ENCODE measurements at regions not wholly inside any gene's neighbourhood (a gene's known extent, or its start where the extent isn't known, plus 50 kb on each side); places are given as distances from the start of the nearest gene placed in this dataset.

DNA sequence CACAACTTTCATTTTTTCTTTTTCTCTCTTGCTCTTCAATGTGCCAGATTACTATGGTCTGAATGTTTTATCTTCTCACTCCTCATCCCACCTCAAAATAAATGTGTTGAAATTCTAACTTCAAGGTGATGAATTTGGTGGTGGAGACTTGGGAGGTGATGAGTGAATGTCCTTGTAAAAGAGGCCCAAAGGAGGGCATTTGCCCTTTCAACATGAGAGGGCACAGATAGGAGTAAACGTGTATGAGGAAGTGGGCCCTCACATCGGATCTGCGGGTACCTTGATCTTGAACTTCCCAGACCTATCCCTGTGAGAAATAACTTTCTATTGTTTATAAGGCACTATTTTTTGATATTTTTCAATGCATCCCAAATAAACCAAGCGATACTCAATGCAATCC, 412.3 kb upstream of the ADGRL2 start:
- no peak for DNase-seq (ENCODE audit: low read depth)
- no peak overlapping the region for H3K4me3 ChIP-seq (ENCODE audit: low read length)
- TF ChIP-seq, protein P1, sequence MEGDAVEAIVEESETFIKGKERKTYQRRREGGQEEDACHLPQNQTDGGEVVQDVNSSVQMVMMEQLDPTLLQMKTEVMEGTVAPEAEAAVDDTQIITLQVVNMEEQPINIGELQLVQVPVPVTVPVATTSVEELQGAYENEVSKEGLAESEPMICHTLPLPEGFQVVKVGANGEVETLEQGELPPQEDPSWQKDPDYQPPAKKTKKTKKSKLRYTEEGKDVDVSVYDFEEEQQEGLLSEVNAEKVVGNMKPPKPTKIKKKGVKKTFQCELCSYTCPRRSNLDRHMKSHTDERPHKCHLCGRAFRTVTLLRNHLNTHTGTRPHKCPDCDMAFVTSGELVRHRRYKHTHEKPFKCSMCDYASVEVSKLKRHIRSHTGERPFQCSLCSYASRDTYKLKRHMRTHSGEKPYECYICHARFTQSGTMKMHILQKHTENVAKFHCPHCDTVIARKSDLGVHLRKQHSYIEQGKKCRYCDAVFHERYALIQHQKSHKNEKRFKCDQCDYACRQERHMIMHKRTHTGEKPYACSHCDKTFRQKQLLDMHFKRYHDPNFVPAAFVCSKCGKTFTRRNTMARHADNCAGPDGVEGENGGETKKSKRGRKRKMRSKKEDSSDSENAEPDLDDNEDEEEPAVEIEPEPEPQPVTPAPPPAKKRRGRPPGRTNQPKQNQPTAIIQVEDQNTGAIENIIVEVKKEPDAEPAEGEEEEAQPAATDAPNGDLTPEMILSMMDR (conservative IDR thresholded peaks at IDR 0.05; ENCODE audit: low read depth, low read length), result no peak

DNA sequence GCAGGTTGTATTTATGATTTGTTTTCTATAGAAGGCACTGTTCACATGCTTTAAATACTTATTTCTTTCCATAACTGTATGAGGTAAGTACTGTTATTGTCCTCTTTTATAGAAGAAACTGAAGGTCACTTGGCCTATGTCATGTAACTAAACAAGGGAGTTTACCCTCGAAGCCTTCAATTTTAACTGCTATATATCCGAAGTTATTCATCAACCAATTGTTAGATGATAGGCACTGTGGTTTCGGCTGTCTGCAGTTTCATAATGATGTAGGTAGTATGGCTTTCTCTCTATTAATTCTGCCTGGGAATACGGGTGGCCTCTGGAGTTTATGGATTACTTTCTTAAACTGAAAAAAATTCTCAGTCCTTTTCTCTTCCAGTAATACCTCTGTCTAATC, 413.3 kb upstream of the ADGRL2 start:
- no peak for DNase-seq (ENCODE audit: low read depth)
- H3K4me3 ChIP-seq (ENCODE audit: low read length), result no peak overlapping the region
- TF ChIP-seq, protein P1 (conservative IDR thresholded peaks at IDR 0.05; ENCODE audit: low read depth, low read length), result no peak

DNA sequence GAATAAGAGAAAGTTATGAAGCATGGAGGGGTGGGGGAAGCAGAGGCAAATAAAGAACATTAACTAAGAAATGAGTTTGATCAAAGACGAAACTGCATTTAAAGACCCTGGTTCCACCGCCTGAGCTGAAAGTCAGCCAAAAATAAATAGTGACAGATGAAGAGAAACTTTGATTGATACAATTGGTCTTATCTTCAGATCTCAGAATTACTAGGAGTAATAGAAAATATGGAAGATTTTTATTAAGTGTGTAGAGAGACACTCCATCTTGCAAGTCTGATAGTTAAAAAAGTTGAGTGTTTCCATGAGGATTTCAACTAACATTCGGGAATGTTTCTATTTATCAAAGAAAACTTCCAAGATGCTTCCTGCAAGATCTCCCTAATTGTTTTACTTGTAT, 418.2 kb upstream of the ADGRL2 start:
- no peak for DNase-seq (ENCODE audit: low read depth)
- TF ChIP-seq, protein P1 (conservative IDR thresholded peaks at IDR 0.05; ENCODE audit: low read depth, low read length), result no peak
- H3K4me3 ChIP-seq (ENCODE audit: low read length), result no peak overlapping the region

DNA sequence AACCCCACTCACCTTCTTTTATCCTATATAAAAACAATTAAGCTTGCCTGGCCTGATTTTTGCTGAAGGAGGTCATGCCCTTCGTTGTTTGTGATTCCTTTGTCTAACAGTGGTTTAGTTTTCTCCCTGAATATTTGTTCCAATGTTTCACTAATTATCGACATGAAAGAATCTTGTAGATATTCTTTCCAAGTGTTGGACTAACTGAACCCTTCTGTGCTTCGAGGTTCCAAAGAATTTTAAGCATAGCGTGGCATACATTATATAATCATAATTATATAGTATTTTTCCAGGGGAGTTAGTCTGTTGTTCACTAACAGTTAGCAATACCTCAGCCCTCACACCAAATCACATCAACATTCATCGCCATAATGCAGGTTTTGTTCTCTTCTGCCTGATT, 418.9 kb upstream of the ADGRL2 start:
- H3K4me3 ChIP-seq (ENCODE audit: low read length), result no peak overlapping the region
- no peak for DNase-seq (ENCODE audit: low read depth)
- TF ChIP-seq, protein P1 (conservative IDR thresholded peaks at IDR 0.05; ENCODE audit: low read depth, low read length), result no peak

DNA sequence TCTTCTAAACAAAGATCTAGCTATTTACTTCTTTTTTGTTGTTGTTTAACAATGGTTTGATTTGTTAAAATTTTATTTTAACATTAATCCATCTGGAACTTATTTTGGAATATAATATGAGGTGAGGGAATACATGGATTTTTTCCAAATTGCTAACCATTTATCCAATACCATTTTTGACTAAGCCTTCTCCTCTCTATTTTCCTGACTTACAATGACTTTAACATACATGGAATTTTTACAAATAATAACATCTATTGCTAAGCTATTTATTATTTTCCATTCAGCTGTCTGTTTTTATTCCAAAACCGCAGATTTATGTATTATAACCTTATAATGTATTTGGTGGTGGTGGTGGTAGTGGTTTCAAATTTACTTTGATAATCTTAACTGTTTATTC, 420.3 kb upstream of the ADGRL2 start:
- no peak overlapping the region for H3K4me3 ChIP-seq (ENCODE audit: low read length)
- TF ChIP-seq, protein P1 (conservative IDR thresholded peaks at IDR 0.05; ENCODE audit: low read depth, low read length), result no peak
- no peak for DNase-seq (ENCODE audit: low read depth)

DNA sequence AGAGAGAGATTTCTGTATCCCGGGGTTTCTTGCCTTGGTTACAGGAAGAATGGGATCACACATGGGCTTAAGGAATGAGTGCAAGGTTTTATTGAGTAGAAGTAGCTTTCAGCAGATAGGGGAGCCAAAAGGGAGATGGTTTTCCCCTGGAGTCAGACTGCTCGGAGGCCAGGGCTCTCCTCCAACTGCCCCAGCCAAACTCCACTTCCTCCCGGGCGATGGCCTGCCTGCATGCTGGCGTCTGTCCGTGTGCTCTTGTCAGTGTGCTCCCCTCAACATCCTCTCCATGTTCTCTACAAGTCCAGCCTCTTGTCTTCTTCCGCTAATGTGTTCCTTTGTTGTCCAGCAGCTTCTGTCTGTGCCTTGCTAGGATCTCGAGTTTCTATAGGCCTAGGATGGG, 421.3 kb upstream of the ADGRL2 start:
- TF ChIP-seq, protein P1 (conservative IDR thresholded peaks at IDR 0.05; ENCODE audit: low read depth, low read length), result no peak
- no peak for DNase-seq (ENCODE audit: low read depth)

DNA sequence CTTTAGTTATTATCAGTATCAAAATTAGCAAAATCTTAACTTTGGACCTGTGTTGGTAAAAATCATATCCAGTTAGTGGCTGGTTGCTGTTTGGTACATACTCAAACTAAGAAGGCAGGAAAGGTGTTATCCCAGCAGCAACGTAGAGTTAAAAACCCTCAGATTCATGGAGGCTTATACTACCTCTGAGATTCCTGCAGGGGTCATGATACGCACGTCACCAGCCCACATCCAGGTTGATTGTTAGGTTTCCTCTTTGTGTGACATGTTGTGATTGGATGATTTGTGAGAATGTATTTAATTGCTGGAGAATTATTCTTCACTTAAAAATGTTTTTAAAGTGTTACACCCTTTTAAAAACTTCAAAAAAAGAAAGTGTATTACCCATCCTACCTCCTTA, 423.3 kb upstream of the ADGRL2 start:
- TF ChIP-seq, protein P1 (conservative IDR thresholded peaks at IDR 0.05; ENCODE audit: low read depth, low read length), result peak; percentile 10
- H3K4me3 ChIP-seq (ENCODE audit: low read length), result no peak overlapping the region
- no peak for DNase-seq (ENCODE audit: low read depth)

More for the DNA sequence above, 421.3 kb upstream of the ADGRL2 start:
- no peak overlapping the region for H3K4me3 ChIP-seq (ENCODE audit: low read length)
